ENCODE measurements at regions not wholly inside any gene's neighbourhood (a gene's known extent, or its start where the extent isn't known, plus 50 kb on each side); places are given as distances from the start of the nearest gene placed in this dataset.

DNA sequence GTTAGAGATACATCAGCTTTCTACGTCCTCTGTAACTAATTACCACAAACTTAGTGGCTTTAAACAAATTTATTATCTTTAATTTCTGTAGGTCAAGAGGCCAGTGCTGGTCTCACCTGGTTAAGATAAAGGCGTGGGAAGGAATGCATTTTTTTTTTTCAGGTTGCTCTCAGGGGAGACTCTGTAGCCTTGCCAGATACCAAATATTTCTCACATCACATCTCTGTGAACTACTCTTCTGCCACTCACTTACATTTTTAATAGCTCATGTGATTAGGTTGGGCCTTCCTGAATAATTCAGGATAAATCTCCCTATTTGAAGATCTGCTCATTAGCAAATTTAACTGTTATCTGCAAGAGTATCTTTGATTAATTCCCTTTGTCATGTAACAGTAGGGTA is 214.6 kb downstream of the CBLN2 start:
- no peak for DNase-seq (ENCODE audit: low read depth)
- no peak overlapping the region for H3K4me3 ChIP-seq (ENCODE audit: low read depth, low read length)
- TF ChIP-seq, protein P1, sequence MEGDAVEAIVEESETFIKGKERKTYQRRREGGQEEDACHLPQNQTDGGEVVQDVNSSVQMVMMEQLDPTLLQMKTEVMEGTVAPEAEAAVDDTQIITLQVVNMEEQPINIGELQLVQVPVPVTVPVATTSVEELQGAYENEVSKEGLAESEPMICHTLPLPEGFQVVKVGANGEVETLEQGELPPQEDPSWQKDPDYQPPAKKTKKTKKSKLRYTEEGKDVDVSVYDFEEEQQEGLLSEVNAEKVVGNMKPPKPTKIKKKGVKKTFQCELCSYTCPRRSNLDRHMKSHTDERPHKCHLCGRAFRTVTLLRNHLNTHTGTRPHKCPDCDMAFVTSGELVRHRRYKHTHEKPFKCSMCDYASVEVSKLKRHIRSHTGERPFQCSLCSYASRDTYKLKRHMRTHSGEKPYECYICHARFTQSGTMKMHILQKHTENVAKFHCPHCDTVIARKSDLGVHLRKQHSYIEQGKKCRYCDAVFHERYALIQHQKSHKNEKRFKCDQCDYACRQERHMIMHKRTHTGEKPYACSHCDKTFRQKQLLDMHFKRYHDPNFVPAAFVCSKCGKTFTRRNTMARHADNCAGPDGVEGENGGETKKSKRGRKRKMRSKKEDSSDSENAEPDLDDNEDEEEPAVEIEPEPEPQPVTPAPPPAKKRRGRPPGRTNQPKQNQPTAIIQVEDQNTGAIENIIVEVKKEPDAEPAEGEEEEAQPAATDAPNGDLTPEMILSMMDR (IDR thresholded peaks at IDR 0.05; ENCODE audit: insufficient read depth, low read depth, low read length), result no peak

DNA sequence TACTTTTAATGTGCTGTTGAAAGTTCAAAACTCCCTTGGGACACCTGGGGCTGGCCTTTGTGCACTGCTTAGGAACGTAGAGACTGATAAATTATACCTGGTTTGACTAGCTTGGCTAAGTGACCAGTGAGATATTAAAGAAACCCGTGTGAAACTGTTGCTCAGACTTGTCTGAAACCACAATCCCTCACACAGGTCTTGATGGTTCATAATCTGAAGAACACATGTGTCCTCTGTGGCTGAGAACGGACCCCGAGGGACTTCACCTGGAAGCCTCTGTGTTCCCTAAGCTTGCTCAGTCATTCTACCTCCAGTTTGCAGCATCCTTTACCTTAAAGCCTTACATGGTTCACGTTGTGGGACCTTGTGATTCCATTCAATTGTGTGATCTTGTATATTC is 218.8 kb downstream of the CBLN2 start:
- DNase-seq (ENCODE audit: low read depth), result no peak
- no peak overlapping the region for H3K4me3 ChIP-seq (ENCODE audit: low read depth, low read length)
- TF ChIP-seq, protein P1 (IDR thresholded peaks at IDR 0.05; ENCODE audit: insufficient read depth, low read depth, low read length), result no peak

DNA sequence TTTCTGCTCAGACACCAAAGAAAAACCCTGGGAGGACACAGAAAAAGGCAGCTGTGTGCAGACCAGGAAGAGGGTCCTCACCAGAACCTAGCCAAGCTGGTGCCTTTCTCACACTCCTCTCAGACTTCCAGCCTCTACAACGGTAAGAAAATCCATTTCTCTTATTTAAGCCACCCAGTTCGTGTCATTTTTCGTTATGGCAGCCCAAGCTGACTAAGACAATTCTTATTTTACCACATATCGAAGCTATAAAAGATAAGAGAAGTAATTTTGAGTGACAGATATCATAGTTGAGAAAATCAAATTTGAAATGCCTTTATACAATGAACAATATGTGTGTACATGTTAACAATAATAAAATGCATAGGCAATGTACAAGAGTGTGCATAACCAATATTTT is 219.5 kb downstream of the CBLN2 start:
- H3K4me3 ChIP-seq (ENCODE audit: low read depth, low read length), result no peak overlapping the region
- no peak for DNase-seq (ENCODE audit: low read depth)
- TF ChIP-seq, protein P1 (IDR thresholded peaks at IDR 0.05; ENCODE audit: insufficient read depth, low read depth, low read length), result no peak

DNA sequence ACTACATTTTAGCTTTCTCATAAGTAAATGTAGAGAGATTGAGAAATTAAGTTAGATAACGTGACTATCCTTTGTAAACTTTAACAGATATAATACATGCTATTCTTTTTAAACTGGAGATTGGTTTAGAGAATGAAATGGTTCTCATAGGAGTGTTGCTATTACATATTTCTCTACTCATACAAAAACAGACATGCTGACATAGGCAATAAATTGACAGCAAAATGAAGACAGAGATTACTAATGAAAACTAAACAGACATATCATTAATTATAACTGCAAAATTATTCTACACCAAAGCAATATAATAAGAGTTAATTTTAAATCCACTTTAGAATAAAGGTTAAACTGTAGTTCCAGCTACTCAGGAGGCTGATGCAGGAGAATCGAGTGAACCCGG is 227.6 kb downstream of the CBLN2 start:
- TF ChIP-seq, protein P1 (IDR thresholded peaks at IDR 0.05; ENCODE audit: insufficient read depth, low read depth, low read length), result no peak
- H3K4me3 ChIP-seq (ENCODE audit: low read depth, low read length), result no peak overlapping the region
- DNase-seq (ENCODE audit: low read depth), result no peak

DNA sequence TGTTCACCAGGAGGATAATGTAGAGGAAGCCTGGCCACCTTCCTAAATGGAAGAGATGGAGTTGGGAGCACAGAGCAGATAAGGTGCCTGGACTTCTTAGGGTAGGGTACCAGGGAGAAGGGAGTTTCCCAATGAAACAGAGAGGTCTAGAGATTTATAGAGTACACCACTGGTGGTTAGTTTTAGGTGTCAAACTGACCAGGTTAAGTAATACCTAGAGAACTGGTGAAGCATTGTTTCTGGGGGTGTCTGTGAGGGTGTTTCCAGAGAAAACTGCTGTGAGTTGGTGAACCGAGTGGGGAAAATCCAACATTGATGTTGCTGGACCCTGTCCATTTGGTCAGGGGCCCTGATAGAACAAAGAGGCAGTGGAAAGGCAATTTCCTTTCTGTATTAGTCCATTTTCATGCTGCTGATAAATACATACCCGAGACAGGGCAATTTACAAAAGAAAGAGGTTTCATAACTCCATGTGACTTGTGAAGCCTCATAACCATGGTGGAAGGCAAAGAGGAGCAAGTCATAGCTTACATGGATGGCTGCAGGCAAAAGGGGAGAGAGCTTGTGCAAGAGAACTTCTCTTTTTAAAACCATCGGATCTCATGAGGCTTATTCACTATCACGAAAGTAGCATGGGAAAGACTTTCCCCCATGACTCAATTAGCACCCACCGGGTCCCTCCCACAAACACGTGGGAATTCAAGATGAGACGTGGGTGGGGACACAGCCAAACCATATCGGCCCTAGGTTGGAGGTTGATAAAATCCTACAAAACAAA is 260.8 kb downstream of the CBLN2 start:
- DNase-seq (ENCODE audit: low read depth), result no peak
- no peak overlapping the region for H3K4me3 ChIP-seq (ENCODE audit: low read depth, low read length)
- TF ChIP-seq, protein P1 (IDR thresholded peaks at IDR 0.05; ENCODE audit: insufficient read depth, low read depth, low read length), result no peak

DNA sequence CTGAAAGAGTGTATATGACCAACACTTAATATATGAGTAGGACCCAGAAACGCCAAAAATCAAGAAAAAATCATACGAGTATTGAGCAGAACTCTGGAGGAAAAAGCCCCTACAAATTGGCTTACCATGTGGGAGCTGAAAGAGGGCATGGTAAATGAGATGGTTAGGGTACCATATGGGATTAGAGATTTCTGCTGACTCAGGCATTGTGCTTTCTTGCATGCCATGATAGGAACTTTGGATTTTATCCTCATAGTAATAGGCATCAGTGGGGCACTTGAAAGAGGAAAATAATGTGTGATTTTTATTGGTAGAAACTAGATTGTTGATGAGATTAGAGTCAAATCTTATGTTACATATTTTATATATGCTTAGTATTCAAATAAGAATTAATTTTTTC is 271.1 kb downstream of the CBLN2 start:
- no peak overlapping the region for H3K4me3 ChIP-seq (ENCODE audit: low read depth, low read length)
- TF ChIP-seq, protein P1 (IDR thresholded peaks at IDR 0.05; ENCODE audit: insufficient read depth, low read depth, low read length), result no peak
- no peak for DNase-seq (ENCODE audit: low read depth)

DNA sequence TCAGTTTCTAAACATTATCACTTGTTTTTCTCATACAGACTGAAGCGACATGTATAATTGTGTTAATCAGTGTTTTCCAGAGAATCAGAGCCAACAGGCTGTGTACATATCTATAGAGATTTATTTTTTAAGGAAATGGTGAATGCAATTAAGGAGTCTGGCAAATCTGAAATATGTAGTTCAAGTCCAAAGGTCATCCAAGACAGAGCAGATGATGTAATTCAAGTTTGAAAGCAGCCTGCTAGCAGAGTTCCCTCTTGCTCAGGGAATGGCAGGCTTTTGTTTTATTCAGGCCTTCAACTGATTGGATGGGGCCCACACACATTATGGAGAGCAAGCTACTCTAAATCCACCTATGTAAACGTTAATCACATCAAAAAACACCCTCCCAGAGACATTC is 282.6 kb downstream of the CBLN2 start:
- no peak overlapping the region for H3K4me3 ChIP-seq (ENCODE audit: low read depth, low read length)
- no peak for DNase-seq (ENCODE audit: low read depth)
- TF ChIP-seq, protein P1 (IDR thresholded peaks at IDR 0.05; ENCODE audit: insufficient read depth, low read depth, low read length), result no peak

Measured in fibroblast of villous mesenchyme (primary cell).